G401 (cell line): ENCODE measurements at regions not wholly inside any gene's neighbourhood (a gene's known extent, or its start where the extent isn't known, plus 50 kb on each side); places are given as distances from the start of the nearest gene placed in this dataset.

ENCODE experiments used
- DNase-seq: peaks from one replicate; pipeline ENCODE4 v3.0.0-alpha.2; 2015; ENCODE audit warnings: low spot score
- in situ Hi-C: cut with HindIII; loops from 2 replicates; pipeline ENCODE4 v1.10.0; 2016; ENCODE audit warnings: low sequenced_read_pairs, mixed read lengths

GRCh38 chr2:239608723-239609122 lies 207.9 kb upstream of the HDAC4 start:
- in situ Hi-C loops: no loop called here
- DNase-seq: no peak

- in situ Hi-C loops: no loop called here
- no peak for DNase-seq
Measured at GRCh38 chr2:239608260-239608659, 207.4 kb upstream of the HDAC4 start.

- no peak for DNase-seq
- in situ Hi-C loops: no loop called here
Measured at GRCh38 chr2:239607517-239608191, 206.8 kb upstream of the HDAC4 start.

DNA sequence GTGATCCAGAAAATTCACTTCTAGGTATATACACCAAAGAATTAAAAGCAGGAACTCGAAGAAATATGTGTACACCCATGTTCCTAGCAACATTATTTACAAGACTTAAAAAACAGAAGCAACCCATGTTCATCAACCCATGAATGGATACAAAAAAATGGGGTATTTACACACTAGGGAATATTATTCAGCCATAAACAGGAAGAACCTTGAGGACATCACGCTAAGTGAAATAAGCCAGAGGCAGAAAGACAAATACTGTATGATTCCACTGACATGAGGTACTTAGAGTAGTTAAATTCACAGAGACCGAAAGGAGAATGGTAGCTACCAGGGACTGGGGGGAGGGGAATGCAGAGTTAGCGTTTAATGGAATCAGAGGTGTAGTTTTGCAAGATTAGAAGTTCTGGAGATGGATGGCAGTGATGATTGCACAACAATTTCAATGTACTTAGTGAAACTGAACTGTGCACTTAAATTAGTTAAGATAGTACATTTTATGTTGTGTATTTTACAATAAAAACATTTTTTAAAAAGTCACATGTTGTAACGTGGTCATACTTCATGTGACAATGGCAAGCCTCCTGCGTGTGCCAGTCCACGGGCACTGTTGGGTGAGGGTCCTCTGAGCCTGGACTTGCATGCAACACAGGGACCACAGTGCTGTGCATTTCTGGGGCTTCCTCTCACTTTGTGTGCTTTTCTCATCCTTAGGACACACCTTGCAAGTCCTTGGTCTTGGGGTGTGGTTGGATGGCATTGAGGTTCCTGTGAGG lies 206.1 kb upstream of the HDAC4 start:
- no peak for DNase-seq
- in situ Hi-C loops: no loop called here

GRCh38 chr2:239605976-239606375 lies 205.2 kb upstream of the HDAC4 start:
- in situ Hi-C loops: no loop called here
- DNase-seq: no peak

GRCh38 chr2:239605409-239605808 lies 204.6 kb upstream of the HDAC4 start:
- no peak for DNase-seq
- in situ Hi-C loops: no loop called here

DNA sequence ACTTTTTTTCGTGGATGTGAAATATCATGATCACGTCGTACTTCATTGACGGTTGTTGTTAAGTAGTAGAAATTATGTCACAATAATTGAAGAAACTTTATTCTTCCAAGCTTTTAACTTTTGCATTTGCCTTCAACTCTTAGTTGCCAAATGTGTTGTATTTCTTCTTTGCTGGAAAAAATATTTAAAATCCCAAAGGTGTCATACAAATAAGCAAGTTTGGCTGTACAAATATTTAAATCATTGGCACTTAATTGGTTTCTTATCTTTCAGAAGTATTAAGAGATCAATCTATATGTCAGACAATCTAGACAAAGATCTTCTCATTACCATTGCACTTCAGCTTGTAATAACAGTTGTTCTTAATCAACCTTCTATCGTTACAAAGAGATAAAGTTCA lies 204.0 kb upstream of the HDAC4 start:
- in situ Hi-C loops: no loop called here
- no peak for DNase-seq

GRCh38 chr2:239603411-239604356 lies 202.9 kb upstream of the HDAC4 start:
- no peak for DNase-seq
- in situ Hi-C loops: no loop called here

- DNase-seq: no peak
- in situ Hi-C loops: no loop called here
Measured at GRCh38 chr2:239602290-239603282, 201.8 kb upstream of the HDAC4 start.

- DNase-seq: no peak
- in situ Hi-C loops: no loop called here
Measured at GRCh38 chr2:239601880-239602279, 201.1 kb upstream of the HDAC4 start.

DNA sequence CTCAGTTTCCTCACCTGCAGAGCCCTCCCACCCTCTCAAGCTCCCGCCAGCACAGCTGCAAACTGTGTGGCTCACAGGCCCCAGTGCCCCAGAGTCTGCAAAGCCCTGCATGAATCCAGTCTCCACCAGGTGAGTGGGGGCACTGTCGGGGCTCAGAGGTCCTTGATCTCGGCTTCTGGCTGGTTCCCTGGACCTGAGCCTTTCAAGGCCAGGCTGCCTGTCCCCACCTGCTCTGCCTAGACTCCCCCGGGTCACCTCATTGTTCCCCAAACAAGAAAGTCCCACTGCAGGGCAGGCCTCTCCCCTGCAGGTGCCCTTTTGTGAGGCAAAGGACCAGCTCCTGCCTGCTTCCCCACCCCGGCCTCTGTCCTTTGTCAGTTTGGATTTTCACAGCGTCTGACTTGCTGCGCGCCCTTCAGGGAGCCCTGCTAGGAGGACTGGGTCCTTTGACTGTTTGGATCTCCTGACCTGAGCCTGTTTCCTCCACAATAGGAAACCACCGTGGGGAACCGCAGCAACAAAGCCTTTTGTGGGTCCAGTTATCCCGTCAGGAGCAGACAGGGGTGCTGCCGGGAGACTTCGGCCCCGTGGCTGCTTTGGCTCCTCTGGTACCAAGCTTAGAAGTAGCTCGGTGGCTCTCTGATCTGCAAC lies 200.5 kb upstream of the HDAC4 start:
- in situ Hi-C loops: no loop called here
- no peak for DNase-seq

DNA sequence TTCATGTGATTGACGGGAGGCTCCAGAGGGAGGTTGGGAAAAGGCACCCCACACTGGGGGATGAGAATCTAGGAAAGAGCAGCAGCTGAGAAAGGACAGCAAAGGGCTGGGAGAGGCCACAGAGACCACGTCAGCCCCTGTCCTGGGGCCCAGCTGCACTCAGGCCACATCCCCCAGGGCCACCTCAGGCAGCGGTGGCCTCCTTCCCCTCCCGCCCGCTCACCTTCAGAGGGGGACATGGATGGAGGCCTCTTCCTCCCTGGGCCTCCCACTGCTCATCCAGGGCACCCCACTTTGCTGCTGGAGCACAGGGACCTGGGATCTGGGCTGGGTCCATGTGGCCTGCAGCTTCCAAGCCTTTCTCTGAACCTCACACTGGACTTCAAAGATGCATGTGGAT lies 199.8 kb upstream of the HDAC4 start:
- DNase-seq: no peak
- in situ Hi-C loops: no loop called here

DNA sequence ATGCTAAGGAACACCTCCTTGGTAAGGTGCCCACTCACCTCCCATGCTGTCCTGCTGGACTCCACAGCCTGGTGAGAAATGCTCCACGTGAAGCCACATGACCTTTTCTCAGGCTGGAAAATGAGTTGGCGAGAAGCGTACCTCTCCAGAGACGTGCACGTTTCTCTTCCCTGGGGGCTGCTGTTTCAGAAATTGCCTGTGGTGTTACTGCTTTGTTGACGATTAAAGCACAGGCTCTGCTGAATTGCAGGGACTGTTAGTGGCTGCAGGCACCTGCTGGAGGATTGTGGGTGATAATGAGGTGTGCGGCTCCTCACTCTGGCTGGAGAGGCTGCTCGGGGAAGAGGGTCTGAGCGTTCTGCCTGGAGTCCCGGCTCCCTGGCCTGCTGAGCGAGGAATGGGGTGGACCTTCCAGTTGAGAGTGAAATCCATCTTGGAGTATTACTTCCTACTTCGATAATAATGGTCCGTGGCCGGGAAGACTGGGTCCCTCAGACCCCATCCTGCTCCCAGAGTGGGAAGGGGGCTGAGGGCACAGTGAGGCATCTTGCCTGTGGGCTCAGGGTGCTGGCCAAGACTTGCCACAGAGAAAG lies 199.3 kb upstream of the HDAC4 start:
- in situ Hi-C loops: no loop called here

DNA sequence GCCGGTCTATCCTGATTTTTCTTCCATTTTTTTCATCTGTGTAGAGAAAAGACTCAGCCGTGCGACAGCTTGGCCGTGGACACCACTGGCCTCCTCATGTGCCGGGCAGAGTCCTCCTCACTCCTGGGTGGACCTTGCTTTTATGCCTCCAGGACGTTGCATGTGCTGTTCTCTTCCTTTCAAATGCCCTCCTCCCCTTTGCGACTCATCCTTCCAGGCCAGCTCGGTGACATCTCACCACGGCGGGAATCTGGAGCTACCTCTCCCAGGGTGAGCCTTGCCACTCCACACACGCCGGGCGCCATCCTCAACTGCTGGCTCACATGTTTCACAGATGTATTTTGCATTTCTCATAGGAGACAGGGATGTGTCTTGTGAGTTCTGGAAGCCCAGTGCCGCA lies 198.5 kb upstream of the HDAC4 start:
- in situ Hi-C loops: no loop called here
- DNase-seq: no peak

More for the DNA sequence above, 199.3 kb upstream of the HDAC4 start:
- no peak for DNase-seq

DNA sequence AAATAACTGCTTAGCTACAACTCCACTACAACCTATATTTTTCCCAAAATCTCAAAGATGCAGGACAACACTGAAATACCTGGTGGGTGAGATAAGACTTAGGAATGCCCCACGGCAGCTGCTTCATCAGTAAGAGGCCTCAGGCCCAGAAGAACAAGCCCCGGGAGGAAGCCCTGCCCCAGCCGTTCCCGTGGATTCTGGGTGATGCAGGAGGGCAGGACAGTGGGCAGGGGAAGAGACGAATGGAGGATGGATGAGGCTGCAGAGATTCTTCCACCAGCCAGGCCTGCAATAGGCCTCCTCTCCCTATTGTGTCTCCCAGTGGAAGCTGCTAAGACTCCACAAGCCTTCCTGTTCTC lies 197.9 kb upstream of the HDAC4 start:
- no peak for DNase-seq
- in situ Hi-C loops: no loop called here

DNA sequence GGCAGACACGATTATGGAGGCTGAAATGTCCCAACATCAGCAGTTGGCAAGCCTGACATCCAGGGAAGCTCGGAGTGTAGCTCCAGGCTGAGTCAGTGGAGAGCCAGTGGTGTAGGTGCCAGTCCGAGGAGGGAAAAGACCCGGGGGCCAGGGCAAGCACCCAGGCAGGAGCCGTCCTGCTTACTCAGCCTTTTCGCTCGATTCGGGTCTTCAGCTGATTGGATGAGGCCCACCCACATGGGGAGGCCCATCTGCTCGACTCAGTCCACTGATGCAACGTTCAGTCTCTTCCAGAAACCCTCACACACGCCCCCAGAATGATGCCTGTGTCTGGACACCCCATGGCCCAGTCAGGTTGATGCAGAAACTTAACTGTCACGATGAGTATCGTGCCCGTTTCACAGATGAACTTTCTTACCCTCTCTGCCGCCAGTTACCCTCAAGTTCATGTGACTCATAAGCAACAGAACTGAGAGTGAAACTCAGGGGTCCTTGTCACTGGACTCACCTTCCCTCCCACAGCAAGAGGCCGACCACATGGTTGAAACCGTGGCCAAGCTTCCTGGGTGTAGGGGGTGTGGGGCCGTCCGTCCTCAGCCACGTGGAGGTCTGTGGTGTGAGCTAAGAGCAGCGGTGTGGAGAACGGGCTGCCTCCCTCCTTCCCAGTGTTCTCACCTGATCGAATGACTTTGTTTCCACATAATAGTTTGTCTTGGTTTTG lies 197.4 kb upstream of the HDAC4 start:
- in situ Hi-C loops: no loop called here
- DNase-seq: no peak

DNA sequence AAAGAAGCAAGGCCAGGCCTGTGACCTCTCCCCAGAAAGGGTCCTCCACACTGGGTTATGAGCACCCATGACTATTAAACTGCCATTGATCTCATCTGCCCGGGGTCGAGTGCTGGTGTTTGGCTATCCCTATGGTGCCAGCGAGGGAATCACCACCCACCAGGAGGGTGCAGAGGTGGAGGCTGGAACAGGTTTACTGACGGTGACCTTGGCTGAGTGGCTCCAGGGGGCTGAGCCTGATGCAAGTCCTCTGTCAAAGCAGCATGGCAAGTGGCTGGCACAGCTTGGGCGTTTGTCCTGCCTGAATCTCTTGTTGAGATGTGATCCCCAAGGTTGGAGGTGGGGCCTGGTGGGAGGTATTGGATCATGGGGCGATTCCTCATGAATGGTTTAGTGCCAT lies 196.4 kb upstream of the HDAC4 start:
- no peak for DNase-seq
- in situ Hi-C loops: no loop called here
